ENCODE measurements at regions not wholly inside any gene's neighbourhood (a gene's known extent, or its start where the extent isn't known, plus 50 kb on each side); places are given as distances from the start of the nearest gene placed in this dataset.

- TF ChIP-seq, protein P1, sequence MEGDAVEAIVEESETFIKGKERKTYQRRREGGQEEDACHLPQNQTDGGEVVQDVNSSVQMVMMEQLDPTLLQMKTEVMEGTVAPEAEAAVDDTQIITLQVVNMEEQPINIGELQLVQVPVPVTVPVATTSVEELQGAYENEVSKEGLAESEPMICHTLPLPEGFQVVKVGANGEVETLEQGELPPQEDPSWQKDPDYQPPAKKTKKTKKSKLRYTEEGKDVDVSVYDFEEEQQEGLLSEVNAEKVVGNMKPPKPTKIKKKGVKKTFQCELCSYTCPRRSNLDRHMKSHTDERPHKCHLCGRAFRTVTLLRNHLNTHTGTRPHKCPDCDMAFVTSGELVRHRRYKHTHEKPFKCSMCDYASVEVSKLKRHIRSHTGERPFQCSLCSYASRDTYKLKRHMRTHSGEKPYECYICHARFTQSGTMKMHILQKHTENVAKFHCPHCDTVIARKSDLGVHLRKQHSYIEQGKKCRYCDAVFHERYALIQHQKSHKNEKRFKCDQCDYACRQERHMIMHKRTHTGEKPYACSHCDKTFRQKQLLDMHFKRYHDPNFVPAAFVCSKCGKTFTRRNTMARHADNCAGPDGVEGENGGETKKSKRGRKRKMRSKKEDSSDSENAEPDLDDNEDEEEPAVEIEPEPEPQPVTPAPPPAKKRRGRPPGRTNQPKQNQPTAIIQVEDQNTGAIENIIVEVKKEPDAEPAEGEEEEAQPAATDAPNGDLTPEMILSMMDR (IDR thresholded peaks at IDR 0.05; ENCODE audit: low read depth, low read length, poor library complexity, severe bottlenecking): no peak
- no peak for TF ChIP-seq EZH2phosphoT487 (IDR thresholded peaks at IDR 0.05; ENCODE audit: borderline replicate concordance, low read length)
These were observed 321.9 kb upstream of the CDH5 start for GRCh38 chr16:66044556-66044955.

All from DOHH2 (cell line).